Upper lobe of right lung (tissue), 1 donor: ENCODE measurements at regions not wholly inside any gene's neighbourhood (a gene's known extent, or its start where the extent isn't known, plus 50 kb on each side); places are given as distances from the start of the nearest gene placed in this dataset.

Source experiments
- ATAC-seq: fragments of 200-7000 bp; cut with Tn5 transposase; one replicate; pipeline ENCODE4 v1.9.1; 2020; ENCODE audit warnings: mild to moderate bottlenecking, moderate library complexity
- DNase-seq: peaks from one replicate; pipeline ENCODE4 v3.0.0-alpha.2; 2020
- H3K27ac ChIP-seq: fragments of 200-600 bp; one replicate; pipeline ENCODE4 v1.8.0; 2022
- H3K27me3 ChIP-seq: fragments of 200-600 bp; one replicate; pipeline ENCODE4 v1.8.0; 2022; ENCODE audit warnings: mild to moderate bottlenecking
- H3K36me3 ChIP-seq: fragments of 200-600 bp; one replicate; pipeline ENCODE4 v1.8.0; 2022
- H3K4me1 ChIP-seq: fragments of 200-600 bp; one replicate; pipeline ENCODE4 v1.8.0; 2022
- H3K4me3 ChIP-seq: fragments of 200-600 bp; one replicate; pipeline ENCODE4 v1.8.0; 2022; ENCODE audit warnings: mild to moderate bottlenecking
- H3K9me3 ChIP-seq: fragments of 200-600 bp; one replicate; pipeline ENCODE4 v1.8.0; 2022
- CTCF ChIP-seq: fragments of 200-600 bp; IDR thresholded peaks from one replicate; pipeline ENCODE4 v1.8.0; 2022; ENCODE audit warnings: antibody characterized with exemption
- intact Hi-C: fragments of 100-400 bp; cut with DNase I; formaldehyde crosslinking; loops from one replicate; pipeline ENCODE4 v1.11.0; 2022
- donor health status: DM: no; HTN: yes; CAD: no; lungs with severe emphysema.

- H3K9me3 ChIP-seq = no peaks in the 10 kb centered on the region
- TF ChIP-seq CTCF = no peak
- H3K4me3 ChIP-seq = no peak overlapping the region
- no peak for ATAC-seq
- no peak overlapping the region for H3K27ac ChIP-seq
- H3K36me3 ChIP-seq = no peaks in the 10 kb centered on the region
- H3K4me1 ChIP-seq = peaks cover 32% of the 10 kb centered on the region
- no peaks in the 10 kb centered on the region for H3K27me3 ChIP-seq
- intact Hi-C loops = no loop called here
- no peak for DNase-seq
Observed at GRCh38 chr6:139593081-139593480, 218.6 kb upstream of the CITED2 start.

- H3K27ac ChIP-seq = no peak overlapping the region
- H3K9me3 ChIP-seq = no peaks in the 10 kb centered on the region
- ATAC-seq (no peak), DNase-seq (no peak)
- peaks cover 27% of the 10 kb centered on the region for H3K4me1 ChIP-seq
- H3K4me3 ChIP-seq = no peak overlapping the region
- H3K36me3 ChIP-seq = no peaks in the 10 kb centered on the region
- no peaks in the 10 kb centered on the region for H3K27me3 ChIP-seq
- TF ChIP-seq CTCF = no peak
- intact Hi-C loops = no loop called here
Observed at GRCh38 chr6:139592011-139592410, 217.6 kb upstream of the CITED2 start.

- DNase-seq (no peak), ATAC-seq (no peak)
- Histone ChIP-seq H3K4me1 (peaks cover 20% of the 10 kb centered on the region), H3K27ac (peak overlapping the region; percentile 20), H3K27me3 (no peaks in the 10 kb centered on the region), H3K36me3 (no peaks in the 10 kb centered on the region), H3K9me3 (no peaks in the 10 kb centered on the region), H3K4me3 (no peak overlapping the region)
- intact Hi-C loops = no loop called here
- no peak for TF ChIP-seq CTCF
Observed at GRCh38 chr6:139591075-139591865, 216.8 kb upstream of the CITED2 start.

- H3K36me3 ChIP-seq = no peaks in the 10 kb centered on the region
- peak overlapping the region; percentile 67 for H3K27ac ChIP-seq
- intact Hi-C loops = no loop called here
- H3K4me1 ChIP-seq = peaks cover 17% of the 10 kb centered on the region
- H3K9me3 ChIP-seq = no peaks in the 10 kb centered on the region
- no peak for TF ChIP-seq CTCF
- no peaks in the 10 kb centered on the region for H3K27me3 ChIP-seq
- ATAC-seq = no peak
- H3K4me3 ChIP-seq = no peak overlapping the region
- no peak for DNase-seq
Observed at GRCh38 chr6:139590206-139590605, 215.8 kb upstream of the CITED2 start.

- DNase-seq (no peak), ATAC-seq (peak; percentile 17)
- peaks cover 17% of the 10 kb centered on the region for H3K4me1 ChIP-seq
- no peaks in the 10 kb centered on the region for H3K36me3 ChIP-seq
- no peak overlapping the region for H3K4me3 ChIP-seq
- peak overlapping the region; percentile 67 for H3K27ac ChIP-seq
- H3K27me3 ChIP-seq = no peaks in the 10 kb centered on the region
- TF ChIP-seq CTCF = no peak
- no peaks in the 10 kb centered on the region for H3K9me3 ChIP-seq
- intact Hi-C loops = no loop called here
Observed at GRCh38 chr6:139588734-139589593, 214.5 kb upstream of the CITED2 start.
